Body of pancreas (tissue), 4 donors: ENCODE measurements at regions not wholly inside any gene's neighbourhood (a gene's known extent, or its start where the extent isn't known, plus 50 kb on each side); places are given as distances from the start of the nearest gene placed in this dataset.

Source experiments
- ATAC-seq: fragments of 150-250 bp; one replicate; pipeline ENCODE4 v1.9.1; 2016
- DNase-seq, 4 donors: peaks; one replicate each; pipeline ENCODE4 v3.0.0-alpha.2; 2019
- H3K27ac ChIP-seq, 4 donors: fragments of 200-600 bp; sonication (generic); 1 replicate in 3 of 4; 2 replicates in 1 of 4; pipeline versions ENCODE4 v1.5.1 to v1.6.1; 2016 to 2019; ENCODE audit warnings: mild to moderate bottlenecking in 1 of 4, mixed read lengths in 1 of 4, moderate library complexity in 1 of 4
- H3K27me3 ChIP-seq, 2 donors: fragments of 200-600 bp; sonication (generic); one replicate each; pipeline ENCODE4 v1.6.0; 2016; ENCODE audit warnings: mild to moderate bottlenecking in 1 of 2
- H3K36me3 ChIP-seq, 2 donors: fragments of 200-600 bp; sonication (generic); replicated peaks in 1 of 2; 2 replicates each; pipeline ENCODE4 v1.5.1; 2016; ENCODE audit warnings: low read depth in 2 of 2; ENCODE audit not compliant: insufficient read depth in 1 of 2
- H3K4me1 ChIP-seq: fragments of 200-600 bp; sonication (generic); one replicate; pipeline ENCODE4 v1.6.0; 2016
- H3K4me3 ChIP-seq, 2 donors: fragments of 200-600 bp; sonication (generic); 1 replicate in 1 of 2; 2 replicates in 1 of 2; pipeline ENCODE4 v1.5.1; 2016 to 2019
- H3K9me3 ChIP-seq, 3 donors: fragments of 200-600 bp; sonication (generic); 1 replicate in 2 of 3; 2 replicates in 1 of 3; pipeline ENCODE4 v1.5.1; 2016
- POLR2A ChIP-seq, 3 donors: fragments of 450-650 bp; IDR thresholded peaks; one replicate each; pipeline ENCODE4 v1.6.1; 2016; ENCODE audit warnings: antibody characterized with exemption in 3 of 3, mild to moderate bottlenecking in 2 of 3
- WGBS, 2 donors: methylation state at CpG; one replicate each; pipeline ENCODE4 v1.1.5; 2017; 5-methylcytosine and 5-hydroxymethylcytosine counted together
- intact Hi-C: fragments of 100-400 bp; cut with DNase I; formaldehyde crosslinking; loops from one replicate; pipeline ENCODE4 v1.15.1; 2023
- TF ChIP-seq, protein P1 (sequence below), 7 experiments: fragments of 450-650 bp in 4 of 7; fragments of 200-600 bp in 3 of 7; sonication (generic) in 3 of 7; IDR thresholded peaks; one replicate each; pipeline ENCODE4 v1.5.1; 2016 to 2019; ENCODE audit warnings: antibody characterized with exemption in 7 of 7

- DNase-seq: no peak
- Histone ChIP-seq H3K4me3 (no peak overlapping the region), H3K27ac (no peak overlapping the region), H3K4me1 (no peaks in the 10 kb centered on the region), H3K27me3 (no peaks in the 10 kb centered on the region), H3K36me3 (no peaks in the 10 kb centered on the region), H3K9me3 (no peaks in the 10 kb centered on the region)
- intact Hi-C loops: no loop called here
- 80 to 81% methylated on average over 11 of the region's 11 CpGs for WGBS, 2 donors
- ATAC-seq: no peak
- no peak for TF ChIP-seq POLR2A (IDR thresholded peaks at IDR 0.05)
- TF ChIP-seq, protein P1, sequence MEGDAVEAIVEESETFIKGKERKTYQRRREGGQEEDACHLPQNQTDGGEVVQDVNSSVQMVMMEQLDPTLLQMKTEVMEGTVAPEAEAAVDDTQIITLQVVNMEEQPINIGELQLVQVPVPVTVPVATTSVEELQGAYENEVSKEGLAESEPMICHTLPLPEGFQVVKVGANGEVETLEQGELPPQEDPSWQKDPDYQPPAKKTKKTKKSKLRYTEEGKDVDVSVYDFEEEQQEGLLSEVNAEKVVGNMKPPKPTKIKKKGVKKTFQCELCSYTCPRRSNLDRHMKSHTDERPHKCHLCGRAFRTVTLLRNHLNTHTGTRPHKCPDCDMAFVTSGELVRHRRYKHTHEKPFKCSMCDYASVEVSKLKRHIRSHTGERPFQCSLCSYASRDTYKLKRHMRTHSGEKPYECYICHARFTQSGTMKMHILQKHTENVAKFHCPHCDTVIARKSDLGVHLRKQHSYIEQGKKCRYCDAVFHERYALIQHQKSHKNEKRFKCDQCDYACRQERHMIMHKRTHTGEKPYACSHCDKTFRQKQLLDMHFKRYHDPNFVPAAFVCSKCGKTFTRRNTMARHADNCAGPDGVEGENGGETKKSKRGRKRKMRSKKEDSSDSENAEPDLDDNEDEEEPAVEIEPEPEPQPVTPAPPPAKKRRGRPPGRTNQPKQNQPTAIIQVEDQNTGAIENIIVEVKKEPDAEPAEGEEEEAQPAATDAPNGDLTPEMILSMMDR (IDR thresholded peaks at IDR 0.05): no peak
These were observed 129.4 kb upstream of the AFDN start for GRCh38 chr6:167697316-167697715.

GRCh38 chr6:167698540-167698939, 128.2 kb upstream of the AFDN start:
- intact Hi-C loops: no loop called here
- ATAC-seq: no peak
- no peak for TF ChIP-seq POLR2A (IDR thresholded peaks at IDR 0.05)
- TF ChIP-seq, protein P1 (IDR thresholded peaks at IDR 0.05): no peak
- no peaks in the 10 kb centered on the region for H3K4me1 ChIP-seq
- H3K27ac ChIP-seq: no peak overlapping the region
- H3K36me3 ChIP-seq: no peaks in the 10 kb centered on the region
- no peak overlapping the region for H3K4me3 ChIP-seq
- no peaks in the 10 kb centered on the region for H3K9me3 ChIP-seq
- 90 to 93% methylated on average over 2 to 12 of the region's 12 CpGs for WGBS, 2 donors
- no peak for DNase-seq
- no peaks in the 10 kb centered on the region for H3K27me3 ChIP-seq

DNA sequence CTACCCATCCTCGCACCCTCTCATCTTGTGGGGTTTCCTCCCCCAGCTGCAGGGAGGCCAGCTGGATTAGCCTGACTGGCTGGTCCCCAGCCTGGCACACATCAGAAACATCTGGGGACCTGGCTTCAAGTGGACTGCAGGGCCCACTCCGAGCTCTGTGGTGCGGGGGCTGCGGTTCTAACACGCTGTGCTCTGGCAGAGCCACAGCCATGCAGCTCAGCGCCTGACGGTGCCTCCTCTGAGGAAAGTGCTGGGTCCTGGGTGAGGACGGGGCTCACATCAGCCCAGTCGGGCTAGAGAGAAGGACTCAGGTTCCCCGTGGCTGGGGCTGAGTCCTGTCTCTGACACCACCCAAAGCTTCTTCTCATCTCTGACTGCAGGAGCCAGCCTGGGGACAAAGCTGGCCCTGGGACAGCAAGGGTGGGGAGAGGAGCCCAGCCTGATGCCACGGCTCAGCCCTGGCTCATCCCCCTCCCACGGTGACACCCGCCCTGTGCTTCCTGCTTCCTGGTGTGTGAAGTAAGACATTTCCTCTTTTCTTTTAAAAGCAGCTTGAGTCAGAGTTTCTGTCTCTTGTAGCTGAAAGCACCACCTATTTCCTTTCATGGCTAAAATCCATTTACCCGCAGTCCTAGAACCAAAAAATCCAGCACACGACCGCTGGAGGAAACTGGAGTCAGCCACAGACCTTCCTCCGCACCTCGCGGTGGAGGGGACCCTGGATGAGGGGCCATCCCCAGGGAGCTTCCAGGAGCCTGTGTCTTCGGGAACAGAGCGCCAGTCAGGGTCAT, 127.4 kb upstream of the AFDN start:
- no peaks in the 10 kb centered on the region for H3K4me1 ChIP-seq
- H3K9me3 ChIP-seq: no peaks in the 10 kb centered on the region
- no peak overlapping the region for H3K4me3 ChIP-seq
- no peaks in the 10 kb centered on the region for H3K36me3 ChIP-seq
- no peaks in the 10 kb centered on the region for H3K27me3 ChIP-seq
- peak; percentile 80 for ATAC-seq
- DNase-seq: peak; percentile 31 to 69 (median 45)
- WGBS, 2 donors: 66 to 77% methylated on average over 11 to 21 of the region's 21 CpGs
- intact Hi-C loops: no loop called here
- H3K27ac ChIP-seq: peak overlapping the region in 3 of 4 donors; percentile 20 to 78 (median 71)
- TF ChIP-seq POLR2A (IDR thresholded peaks at IDR 0.05): no peak
- TF ChIP-seq, protein P1 (IDR thresholded peaks at IDR 0.05): no peak

- Histone ChIP-seq H3K36me3 (no peaks in the 10 kb centered on the region), H3K4me1 (no peaks in the 10 kb centered on the region), H3K27me3 (no peaks in the 10 kb centered on the region), H3K4me3 (no peak overlapping the region), H3K27ac (peak overlapping the region in 2 of 4 donors; percentile 71 to 78), H3K9me3 (no peaks in the 10 kb centered on the region)
- no peak for ATAC-seq
- no peak for DNase-seq
- intact Hi-C loops: no loop called here
- WGBS, 2 donors: 77 to 82% methylated on average over 8 of the region's 8 CpGs
- TF ChIP-seq POLR2A (IDR thresholded peaks at IDR 0.05): no peak
- TF ChIP-seq, protein P1 (IDR thresholded peaks at IDR 0.05): no peak
These were observed 126.5 kb upstream of the AFDN start for GRCh38 chr6:167700199-167700598.

GRCh38 chr6:167701010-167701409, 125.7 kb upstream of the AFDN start:
- no peak for TF ChIP-seq POLR2A (IDR thresholded peaks at IDR 0.05)
- TF ChIP-seq, protein P1 (IDR thresholded peaks at IDR 0.05): no peak
- Histone ChIP-seq H3K9me3 (no peaks in the 10 kb centered on the region), H3K4me3 (no peak overlapping the region), H3K4me1 (no peaks in the 10 kb centered on the region), H3K27ac (no peak overlapping the region), H3K36me3 (no peaks in the 10 kb centered on the region), H3K27me3 (no peaks in the 10 kb centered on the region)
- intact Hi-C loops: no loop called here
- WGBS, 2 donors: 87 to 89% methylated on average over 12 of the region's 12 CpGs
- no peak for DNase-seq
- ATAC-seq: no peak
